ENCODE measurements at regions not wholly inside any gene's neighbourhood (a gene's known extent, or its start where the extent isn't known, plus 50 kb on each side); places are given as distances from the start of the nearest gene placed in this dataset.

DNA sequence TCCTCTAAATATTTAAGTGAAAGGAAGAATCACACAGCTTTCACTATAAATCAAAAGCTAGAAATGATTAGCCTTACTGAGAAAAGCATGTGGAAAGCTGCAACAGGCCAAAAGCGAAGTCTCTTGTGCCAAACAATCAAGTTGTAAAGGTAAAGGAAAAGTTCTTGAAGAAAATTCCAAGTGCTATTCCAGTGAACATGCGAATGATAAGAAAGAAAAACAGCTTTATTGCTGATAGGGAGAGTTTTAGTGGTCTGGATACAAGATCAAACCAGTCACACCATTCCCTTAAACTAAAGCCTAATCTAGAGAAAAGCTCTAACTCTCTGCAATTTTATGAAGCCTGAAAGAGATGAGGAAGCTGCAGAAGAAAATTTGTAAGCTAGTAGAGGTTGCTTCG is 190.9 kb downstream of the BTG1 start:
- peak overlapping the region; percentile 72 for H3K27ac ChIP-seq
- TF ChIP-seq, protein P1, sequence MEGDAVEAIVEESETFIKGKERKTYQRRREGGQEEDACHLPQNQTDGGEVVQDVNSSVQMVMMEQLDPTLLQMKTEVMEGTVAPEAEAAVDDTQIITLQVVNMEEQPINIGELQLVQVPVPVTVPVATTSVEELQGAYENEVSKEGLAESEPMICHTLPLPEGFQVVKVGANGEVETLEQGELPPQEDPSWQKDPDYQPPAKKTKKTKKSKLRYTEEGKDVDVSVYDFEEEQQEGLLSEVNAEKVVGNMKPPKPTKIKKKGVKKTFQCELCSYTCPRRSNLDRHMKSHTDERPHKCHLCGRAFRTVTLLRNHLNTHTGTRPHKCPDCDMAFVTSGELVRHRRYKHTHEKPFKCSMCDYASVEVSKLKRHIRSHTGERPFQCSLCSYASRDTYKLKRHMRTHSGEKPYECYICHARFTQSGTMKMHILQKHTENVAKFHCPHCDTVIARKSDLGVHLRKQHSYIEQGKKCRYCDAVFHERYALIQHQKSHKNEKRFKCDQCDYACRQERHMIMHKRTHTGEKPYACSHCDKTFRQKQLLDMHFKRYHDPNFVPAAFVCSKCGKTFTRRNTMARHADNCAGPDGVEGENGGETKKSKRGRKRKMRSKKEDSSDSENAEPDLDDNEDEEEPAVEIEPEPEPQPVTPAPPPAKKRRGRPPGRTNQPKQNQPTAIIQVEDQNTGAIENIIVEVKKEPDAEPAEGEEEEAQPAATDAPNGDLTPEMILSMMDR (conservative IDR thresholded peaks at IDR 0.05): no peak

DNA sequence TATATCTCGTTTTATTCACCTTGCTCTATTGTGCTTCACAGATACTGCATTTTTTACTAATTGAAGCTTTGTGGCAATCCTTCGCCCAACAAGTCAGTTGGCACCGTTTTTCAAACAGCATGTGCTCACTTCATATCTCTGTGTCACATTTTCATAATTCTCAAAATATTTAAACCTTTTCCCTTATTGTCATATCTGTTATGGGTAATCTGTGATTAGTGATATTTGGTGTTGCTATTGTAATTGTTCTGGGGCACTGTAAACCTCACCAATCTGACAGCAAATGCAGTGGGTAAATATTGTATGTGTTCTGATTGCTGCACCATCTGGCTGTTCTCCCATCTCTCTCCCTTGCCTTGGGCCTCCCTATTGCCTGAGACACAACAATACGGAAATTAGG is 191.3 kb downstream of the BTG1 start:
- peak overlapping the region; percentile 72 for H3K27ac ChIP-seq
- TF ChIP-seq, protein P1 (conservative IDR thresholded peaks at IDR 0.05): no peak

DNA sequence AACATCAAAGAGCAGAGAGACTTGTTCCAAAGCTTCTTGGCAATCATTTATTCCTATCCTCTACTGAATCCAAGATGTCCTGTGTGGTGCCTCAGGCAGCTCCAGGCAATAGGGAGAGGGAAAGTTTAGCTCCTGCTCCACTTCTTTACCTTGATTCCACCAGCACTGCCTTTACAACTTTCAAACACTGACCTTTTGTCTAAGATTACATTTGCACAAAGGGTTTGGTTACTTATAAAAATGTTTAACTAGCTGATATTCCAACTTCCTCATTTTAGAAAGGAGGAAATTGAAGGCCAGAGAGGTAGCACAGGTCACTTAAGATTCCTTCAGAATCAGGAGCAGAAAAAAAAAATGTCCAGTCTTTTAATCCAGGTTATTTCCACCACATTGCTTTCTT is 192.7 kb downstream of the BTG1 start:
- peak overlapping the region; percentile 72 for H3K27ac ChIP-seq
- TF ChIP-seq, protein P1 (conservative IDR thresholded peaks at IDR 0.05): no peak

DNA sequence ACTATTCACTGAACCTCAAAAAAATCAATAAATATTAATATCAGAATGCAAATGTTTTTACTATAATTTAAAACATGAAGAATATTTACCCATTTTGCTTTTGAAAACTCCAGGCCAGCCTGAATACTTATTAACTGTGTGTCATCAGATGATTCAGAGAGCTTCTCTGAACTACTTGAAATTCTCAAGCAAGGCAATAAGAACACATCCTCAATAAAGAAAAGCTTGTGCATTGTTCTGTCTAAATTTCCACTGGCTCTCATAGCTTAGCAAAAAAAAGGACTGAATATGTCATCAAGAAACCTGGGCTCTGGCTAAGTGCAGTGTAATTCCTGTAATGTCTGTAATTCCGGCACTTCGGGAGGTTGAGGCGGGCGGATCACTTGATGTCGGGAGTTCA is 194.1 kb downstream of the BTG1 start:
- TF ChIP-seq, protein P1 (conservative IDR thresholded peaks at IDR 0.05): no peak
- peak overlapping the region; percentile 72 for H3K27ac ChIP-seq

DNA sequence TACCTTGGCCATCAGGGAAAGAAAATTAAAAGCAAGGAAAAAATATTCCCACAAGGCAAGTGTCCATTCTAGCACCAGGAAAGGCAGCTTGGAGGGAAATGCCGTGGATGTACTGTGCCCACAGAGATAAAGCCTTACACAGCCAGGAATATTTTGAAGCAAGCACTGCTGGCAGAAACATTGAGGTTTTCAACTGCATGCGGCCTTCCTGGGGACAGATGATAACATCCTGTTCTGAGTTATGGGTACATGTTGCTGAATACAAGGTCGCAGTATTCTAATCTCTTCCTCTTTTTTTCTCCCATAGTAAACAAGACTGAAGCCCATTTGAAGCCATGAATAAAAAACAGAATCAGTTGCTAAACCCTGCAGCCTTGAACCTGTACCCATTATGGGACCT is 197.1 kb downstream of the BTG1 start:
- TF ChIP-seq, protein P1 (conservative IDR thresholded peaks at IDR 0.05): no peak
- no peak overlapping the region for H3K27ac ChIP-seq

DNA sequence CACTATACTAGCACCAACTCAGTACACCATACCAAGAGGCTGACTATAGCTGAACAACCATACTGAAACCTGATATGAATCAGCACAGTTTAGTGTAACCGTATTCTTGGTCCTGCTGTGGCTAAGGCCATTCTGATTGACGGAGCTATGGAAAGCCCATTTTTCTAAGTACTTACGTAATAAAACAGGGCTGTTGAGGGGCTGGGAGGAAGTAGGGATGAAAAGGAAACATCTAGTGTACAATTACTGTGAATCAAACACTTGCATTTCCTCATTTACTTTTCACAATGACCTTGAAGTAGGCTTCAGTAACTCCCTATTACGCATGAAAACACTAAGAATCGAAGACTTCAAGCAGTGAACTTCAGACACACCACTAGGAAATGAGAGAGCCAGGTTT is 198.2 kb downstream of the BTG1 start:
- TF ChIP-seq, protein P1 (conservative IDR thresholded peaks at IDR 0.05): no peak
- H3K27ac ChIP-seq: no peak overlapping the region

DNA sequence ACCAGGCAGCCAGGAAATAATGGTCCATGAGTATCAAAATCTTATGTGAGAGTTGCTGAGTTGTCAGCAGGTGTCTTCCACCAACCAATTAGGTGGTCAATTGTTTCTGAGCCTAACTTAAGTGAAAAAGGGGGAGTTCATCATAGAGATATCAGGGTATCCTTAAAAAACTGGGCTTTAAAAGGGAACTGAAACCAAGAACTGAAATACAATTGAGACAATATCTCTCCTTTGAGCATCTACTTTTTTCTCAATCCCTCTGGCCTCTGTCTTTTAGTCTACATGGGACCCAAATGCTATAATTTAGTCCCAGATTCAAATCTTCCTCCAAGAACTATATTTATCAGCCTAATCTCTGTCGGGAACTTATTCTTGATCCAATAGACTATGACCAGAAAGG is 201.0 kb downstream of the BTG1 start:
- no peak overlapping the region for H3K27ac ChIP-seq
- TF ChIP-seq, protein P1 (conservative IDR thresholded peaks at IDR 0.05): no peak
